ENCODE measurements at regions not wholly inside any gene's neighbourhood (a gene's known extent, or its start where the extent isn't known, plus 50 kb on each side); places are given as distances from the start of the nearest gene placed in this dataset.

- FAIRE-seq = no peak
- no peak for DNase-seq (ENCODE audit: low spot score)
Observed at GRCh38 chr9:115362640-115363039, 244.7 kb upstream of the TNC start.

GRCh38 chr9:115364991-115365390 lies 247.0 kb upstream of the TNC start:
- DNase-seq (ENCODE audit: low spot score) = no peak
- no peak for FAIRE-seq

GRCh38 chr9:115367321-115367720 lies 249.4 kb upstream of the TNC start:
- no peak for FAIRE-seq
- DNase-seq (ENCODE audit: low spot score) = no peak

GRCh38 chr9:115367780-115368525 lies 250.0 kb upstream of the TNC start:
- DNase-seq (ENCODE audit: low spot score) (no peak), FAIRE-seq (no peak)

GRCh38 chr9:115369322-115369957 lies 251.5 kb upstream of the TNC start:
- DNase-seq (ENCODE audit: low spot score) (no peak), FAIRE-seq (no peak)

- DNase-seq (ENCODE audit: low spot score) (peak; percentile 84), FAIRE-seq (peak; percentile 84)
Observed at GRCh38 chr9:115373000-115373709, 255.2 kb upstream of the TNC start.

- FAIRE-seq (no peak), DNase-seq (ENCODE audit: low spot score) (no peak)
Observed at GRCh38 chr9:115373710-115374045, 255.7 kb upstream of the TNC start.

GRCh38 chr9:115374724-115375268 lies 256.8 kb upstream of the TNC start:
- no peak for FAIRE-seq
- no peak for DNase-seq (ENCODE audit: low spot score)

- FAIRE-seq (no peak), DNase-seq (ENCODE audit: low spot score) (no peak)
Observed at GRCh38 chr9:115378241-115378640, 260.3 kb upstream of the TNC start.

GRCh38 chr9:115378758-115379157 lies 260.8 kb upstream of the TNC start:
- FAIRE-seq (no peak), DNase-seq (ENCODE audit: low spot score) (no peak)

- no peak for FAIRE-seq
- no peak for DNase-seq (ENCODE audit: low spot score)
Observed at GRCh38 chr9:115379719-115380118, 261.8 kb upstream of the TNC start.

- FAIRE-seq = no peak
Observed at GRCh38 chr9:115382865-115383264, 264.9 kb upstream of the TNC start.

GRCh38 chr9:115385383-115386122 lies 267.6 kb upstream of the TNC start:
- no peak for FAIRE-seq
- no peak for DNase-seq (ENCODE audit: low spot score)

More at GRCh38 chr9:115382865-115383264, 264.9 kb upstream of the TNC start:
- DNase-seq (ENCODE audit: low spot score) = no peak

GRCh38 chr9:115386963-115387770 lies 269.2 kb upstream of the TNC start:
- no peak for DNase-seq (ENCODE audit: low spot score)
- FAIRE-seq = no peak

- no peak for DNase-seq (ENCODE audit: low spot score)
- FAIRE-seq = no peak
Observed at GRCh38 chr9:115391168-115391825, 273.3 kb upstream of the TNC start.

GRCh38 chr9:115393976-115394775 lies 276.2 kb upstream of the TNC start:
- no peak for FAIRE-seq

GRCh38 chr9:115395511-115396021 lies 277.6 kb upstream of the TNC start:
- DNase-seq (ENCODE audit: low spot score) (no peak), FAIRE-seq (no peak)

More at GRCh38 chr9:115393976-115394775, 276.2 kb upstream of the TNC start:
- DNase-seq (ENCODE audit: low spot score) = no peak

GRCh38 chr9:115396071-115396529 lies 278.1 kb upstream of the TNC start:
- FAIRE-seq = no peak
- no peak for DNase-seq (ENCODE audit: low spot score)

Measured in urothelium cell line (cell line).